ENCODE measurements at regions not wholly inside any gene's neighbourhood (a gene's known extent, or its start where the extent isn't known, plus 50 kb on each side); places are given as distances from the start of the nearest gene placed in this dataset.

DNA sequence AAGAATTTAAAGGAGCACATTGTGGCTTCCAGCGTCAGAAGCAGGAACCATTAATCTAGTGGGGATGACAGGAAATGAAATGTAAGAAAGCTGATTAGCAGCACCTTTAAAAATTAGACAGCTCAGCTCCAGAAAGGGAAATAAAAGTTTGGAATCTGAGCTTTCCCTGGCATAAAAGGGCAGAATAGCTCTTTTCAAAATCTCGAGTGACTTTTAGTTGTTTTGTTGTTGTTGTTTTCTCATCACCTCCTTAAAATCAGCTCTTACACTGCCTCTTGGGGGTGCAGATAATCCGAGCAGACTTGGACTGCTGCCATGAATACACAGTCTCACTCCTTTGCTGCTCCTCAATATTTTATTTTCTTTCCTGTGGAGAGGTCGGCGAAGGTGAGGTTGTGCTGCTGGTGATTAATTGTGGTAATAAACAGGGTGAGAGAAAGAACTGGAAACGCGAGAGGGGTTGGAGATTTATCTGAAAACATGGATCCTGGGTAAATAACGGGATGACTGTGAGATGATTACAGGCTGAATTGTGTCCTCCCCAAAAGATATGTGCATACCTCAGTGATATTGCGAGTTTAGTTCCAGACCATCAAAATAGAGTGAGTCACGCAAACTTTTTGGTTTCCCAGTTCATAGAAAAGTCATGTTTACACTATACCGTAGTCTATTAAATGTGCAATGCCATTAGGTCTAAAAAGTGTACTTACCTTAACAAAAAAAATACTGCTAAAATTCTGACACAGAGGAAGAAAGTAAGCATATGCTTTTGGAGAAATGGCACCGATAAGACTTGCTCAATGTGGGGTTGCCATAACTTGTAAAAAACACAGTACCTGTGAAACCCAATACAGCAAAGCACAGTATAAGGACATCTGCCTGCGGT, 787.7 kb downstream of the UQCRFS1 start (continued):
- TF ChIP-seq FEZF1 (tag by site-specific recombination; IDR thresholded peaks at IDR 0.05) = peak; percentile 99
- no peak; the same call in 1 of the 2 replicates for TF ChIP-seq ZNF449 (tag by site-specific recombination; IDR thresholded peaks at IDR 0.05)
- TF ChIP-seq ZNF37A (tag by site-specific recombination; IDR thresholded peaks at IDR 0.05) = no peak
- no peak for TF ChIP-seq ZNF114 (tag by site-specific recombination; IDR thresholded peaks at IDR 0.05)
- TF ChIP-seq BCL11A (tag by site-specific recombination; IDR thresholded peaks at IDR 0.05; ENCODE audit: low read depth) = peak; percentile 85
- no peak for TF ChIP-seq REPIN1 (tag by site-specific recombination; IDR thresholded peaks at IDR 0.05; ENCODE audit: low read depth)
- TF ChIP-seq ZNF214 (tag by site-specific recombination; IDR thresholded peaks at IDR 0.05; ENCODE audit: borderline replicate concordance) = no peak
- no peak for TF ChIP-seq ZNF707 (tag by site-specific recombination; IDR thresholded peaks at IDR 0.05)
- peak; percentile 52; the same call in 1 of the 2 replicates for TF ChIP-seq BCL11B (tag by site-specific recombination; IDR thresholded peaks at IDR 0.05; ENCODE audit: low read depth)
- no peak for TF ChIP-seq ZNF830 (tag by site-specific recombination; IDR thresholded peaks at IDR 0.05; ENCODE audit: low read depth)
- TF ChIP-seq, protein P1, sequence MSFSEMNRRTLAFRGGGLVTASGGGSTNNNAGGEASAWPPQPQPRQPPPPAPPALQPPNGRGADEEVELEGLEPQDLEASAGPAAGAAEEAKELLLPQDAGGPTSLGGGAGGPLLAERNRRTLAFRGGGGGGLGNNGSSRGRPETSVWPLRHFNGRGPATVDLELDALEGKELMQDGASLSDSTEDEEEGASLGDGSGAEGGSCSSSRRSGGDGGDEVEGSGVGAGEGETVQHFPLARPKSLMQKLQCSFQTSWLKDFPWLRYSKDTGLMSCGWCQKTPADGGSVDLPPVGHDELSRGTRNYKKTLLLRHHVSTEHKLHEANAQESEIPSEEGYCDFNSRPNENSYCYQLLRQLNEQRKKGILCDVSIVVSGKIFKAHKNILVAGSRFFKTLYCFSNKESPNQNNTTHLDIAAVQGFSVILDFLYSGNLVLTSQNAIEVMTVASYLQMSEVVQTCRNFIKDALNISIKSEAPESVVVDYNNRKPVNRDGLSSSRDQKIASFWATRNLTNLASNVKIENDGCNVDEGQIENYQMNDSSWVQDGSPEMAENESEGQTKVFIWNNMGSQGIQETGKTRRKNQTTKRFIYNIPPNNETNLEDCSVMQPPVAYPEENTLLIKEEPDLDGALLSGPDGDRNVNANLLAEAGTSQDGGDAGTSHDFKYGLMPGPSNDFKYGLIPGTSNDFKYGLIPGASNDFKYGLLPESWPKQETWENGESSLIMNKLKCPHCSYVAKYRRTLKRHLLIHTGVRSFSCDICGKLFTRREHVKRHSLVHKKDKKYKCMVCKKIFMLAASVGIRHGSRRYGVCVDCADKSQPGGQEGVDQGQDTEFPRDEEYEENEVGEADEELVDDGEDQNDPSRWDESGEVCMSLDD (tag by site-specific recombination; IDR thresholded peaks at IDR 0.05) = no peak
- TF ChIP-seq, protein P2, sequence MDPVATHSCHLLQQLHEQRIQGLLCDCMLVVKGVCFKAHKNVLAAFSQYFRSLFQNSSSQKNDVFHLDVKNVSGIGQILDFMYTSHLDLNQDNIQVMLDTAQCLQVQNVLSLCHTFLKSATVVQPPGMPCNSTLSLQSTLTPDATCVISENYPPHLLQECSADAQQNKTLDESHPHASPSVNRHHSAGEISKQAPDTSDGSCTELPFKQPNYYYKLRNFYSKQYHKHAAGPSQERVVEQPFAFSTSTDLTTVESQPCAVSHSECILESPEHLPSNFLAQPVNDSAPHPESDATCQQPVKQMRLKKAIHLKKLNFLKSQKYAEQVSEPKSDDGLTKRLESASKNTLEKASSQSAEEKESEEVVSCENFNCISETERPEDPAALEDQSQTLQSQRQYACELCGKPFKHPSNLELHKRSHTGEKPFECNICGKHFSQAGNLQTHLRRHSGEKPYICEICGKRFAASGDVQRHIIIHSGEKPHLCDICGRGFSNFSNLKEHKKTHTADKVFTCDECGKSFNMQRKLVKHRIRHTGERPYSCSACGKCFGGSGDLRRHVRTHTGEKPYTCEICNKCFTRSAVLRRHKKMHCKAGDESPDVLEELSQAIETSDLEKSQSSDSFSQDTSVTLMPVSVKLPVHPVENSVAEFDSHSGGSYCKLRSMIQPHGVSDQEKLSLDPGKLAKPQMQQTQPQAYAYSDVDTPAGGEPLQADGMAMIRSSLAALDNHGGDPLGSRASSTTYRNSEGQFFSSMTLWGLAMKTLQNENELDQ (tag by site-specific recombination; IDR thresholded peaks at IDR 0.05; ENCODE audit: low read depth) = no peak
- no peak; the same call in 1 of the 2 replicates for TF ChIP-seq ZNF140 (tag by site-specific recombination; IDR thresholded peaks at IDR 0.05)
- peak; percentile 85 for TF ChIP-seq ZBTB17 (tag by site-specific recombination; IDR thresholded peaks at IDR 0.05)
- TF ChIP-seq, protein P3, sequence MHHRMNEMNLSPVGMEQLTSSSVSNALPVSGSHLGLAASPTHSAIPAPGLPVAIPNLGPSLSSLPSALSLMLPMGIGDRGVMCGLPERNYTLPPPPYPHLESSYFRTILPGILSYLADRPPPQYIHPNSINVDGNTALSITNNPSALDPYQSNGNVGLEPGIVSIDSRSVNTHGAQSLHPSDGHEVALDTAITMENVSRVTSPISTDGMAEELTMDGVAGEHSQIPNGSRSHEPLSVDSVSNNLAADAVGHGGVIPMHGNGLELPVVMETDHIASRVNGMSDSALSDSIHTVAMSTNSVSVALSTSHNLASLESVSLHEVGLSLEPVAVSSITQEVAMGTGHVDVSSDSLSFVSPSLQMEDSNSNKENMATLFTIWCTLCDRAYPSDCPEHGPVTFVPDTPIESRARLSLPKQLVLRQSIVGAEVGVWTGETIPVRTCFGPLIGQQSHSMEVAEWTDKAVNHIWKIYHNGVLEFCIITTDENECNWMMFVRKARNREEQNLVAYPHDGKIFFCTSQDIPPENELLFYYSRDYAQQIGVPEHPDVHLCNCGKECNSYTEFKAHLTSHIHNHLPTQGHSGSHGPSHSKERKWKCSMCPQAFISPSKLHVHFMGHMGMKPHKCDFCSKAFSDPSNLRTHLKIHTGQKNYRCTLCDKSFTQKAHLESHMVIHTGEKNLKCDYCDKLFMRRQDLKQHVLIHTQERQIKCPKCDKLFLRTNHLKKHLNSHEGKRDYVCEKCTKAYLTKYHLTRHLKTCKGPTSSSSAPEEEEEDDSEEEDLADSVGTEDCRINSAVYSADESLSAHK (tag by site-specific recombination; IDR thresholded peaks at IDR 0.05) = peak; percentile 93
- TF ChIP-seq SALL2 (tag by site-specific recombination; IDR thresholded peaks at IDR 0.05; ENCODE audit: borderline replicate concordance) = no peak
- TF ChIP-seq RBAK (tag by site-specific recombination; IDR thresholded peaks at IDR 0.05) = no peak
- TF ChIP-seq ZNF239 (tag by site-specific recombination; IDR thresholded peaks at IDR 0.05) = peak; percentile 53; the same call in 1 of the 2 replicates
- peak; percentile 37; the same call in 1 of the 2 replicates for TF ChIP-seq ZFP37 (tag by site-specific recombination; IDR thresholded peaks at IDR 0.05)
- TF ChIP-seq ZNF324 (tag by site-specific recombination; IDR thresholded peaks at IDR 0.05) = peak; percentile 92
- no peak for TF ChIP-seq ZNF202 (tag by site-specific recombination; IDR thresholded peaks at IDR 0.05; ENCODE audit: borderline replicate concordance)
- peak; percentile 87 for TF ChIP-seq ZBTB21 (tag by site-specific recombination; IDR thresholded peaks at IDR 0.05)
- no peak for TF ChIP-seq ZNF658 (tag by site-specific recombination; IDR thresholded peaks at IDR 0.05)
- TF ChIP-seq KLF9 (tag by site-specific recombination; IDR thresholded peaks at IDR 0.05; ENCODE audit: low read depth) = peak; percentile 47; the same call in 1 of the 2 replicates
- TF ChIP-seq ZNF571 (tag by site-specific recombination; IDR thresholded peaks at IDR 0.05) = no peak
- peak; percentile 97 for TF ChIP-seq GLIS1 (tag by site-specific recombination; IDR thresholded peaks at IDR 0.05)
- TF ChIP-seq ZNF654 (tag by site-specific recombination; IDR thresholded peaks at IDR 0.05; ENCODE audit: low read depth) = no peak
